ENCODE measurements at regions not wholly inside any gene's neighbourhood (a gene's known extent, or its start where the extent isn't known, plus 50 kb on each side); places are given as distances from the start of the nearest gene placed in this dataset.

DNA sequence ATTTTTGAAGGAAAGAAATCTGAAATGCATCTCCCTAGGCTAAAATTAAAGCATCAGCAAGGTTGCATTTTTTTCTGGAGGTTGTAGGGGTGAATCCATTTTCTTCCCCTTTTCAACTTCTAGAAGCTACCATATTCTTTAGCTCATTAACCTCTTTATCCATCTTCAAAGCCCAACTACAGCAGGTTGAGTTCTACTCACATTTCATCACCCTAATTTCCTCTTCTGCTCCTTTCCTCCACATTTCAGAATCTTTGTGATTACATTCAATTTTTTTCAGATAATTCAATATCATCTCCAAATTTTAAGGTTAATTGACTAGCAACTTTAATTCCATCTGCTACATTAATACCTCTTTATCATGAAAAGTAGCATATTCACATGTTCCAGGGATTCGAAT, 2655.7 kb upstream of the PCDH20 start:
- DNase-seq (ENCODE audit: low spot score), result no peak
- Mint-ChIP-seq H3K27ac (no peak overlapping the region), H3K27me3 (ENCODE audit: low read depth) (no peaks in the 10 kb centered on the region), H3K36me3 (ENCODE audit: low read depth) (no peaks in the 10 kb centered on the region), H3K4me3 (no peak overlapping the region), H3K9me3 (peaks cover 5% of the 10 kb centered on the region), H3K4me1 (ENCODE audit: low read depth) (no peaks in the 10 kb centered on the region)

DNA sequence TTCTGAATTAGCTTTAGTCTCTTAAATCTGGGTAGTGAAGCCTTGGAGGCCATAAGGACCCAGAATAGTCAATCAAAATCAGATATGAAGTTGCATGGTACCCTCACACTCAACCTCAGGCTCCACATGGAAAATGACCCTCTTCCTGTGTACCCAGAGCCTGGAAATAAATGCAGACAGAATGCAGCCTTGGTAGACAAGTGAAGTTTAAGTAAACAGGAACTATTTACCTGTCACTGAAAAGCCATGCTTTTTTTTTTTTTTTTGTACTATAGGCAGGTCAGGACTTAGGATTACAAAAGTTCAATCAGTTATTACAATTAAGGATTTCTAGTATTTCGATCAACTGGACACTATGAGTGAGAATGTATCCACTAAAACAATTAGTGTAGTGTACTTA, 2654.2 kb upstream of the PCDH20 start:
- H3K36me3 Mint-ChIP-seq (ENCODE audit: low read depth), result no peaks in the 10 kb centered on the region
- no peaks in the 10 kb centered on the region for H3K27me3 Mint-ChIP-seq (ENCODE audit: low read depth)
- H3K4me1 Mint-ChIP-seq (ENCODE audit: low read depth), result no peaks in the 10 kb centered on the region
- DNase-seq (ENCODE audit: low spot score), result no peak
- H3K4me3 Mint-ChIP-seq, result no peak overlapping the region
- H3K9me3 Mint-ChIP-seq, result peaks cover 5% of the 10 kb centered on the region
- no peak overlapping the region for H3K27ac Mint-ChIP-seq

DNA sequence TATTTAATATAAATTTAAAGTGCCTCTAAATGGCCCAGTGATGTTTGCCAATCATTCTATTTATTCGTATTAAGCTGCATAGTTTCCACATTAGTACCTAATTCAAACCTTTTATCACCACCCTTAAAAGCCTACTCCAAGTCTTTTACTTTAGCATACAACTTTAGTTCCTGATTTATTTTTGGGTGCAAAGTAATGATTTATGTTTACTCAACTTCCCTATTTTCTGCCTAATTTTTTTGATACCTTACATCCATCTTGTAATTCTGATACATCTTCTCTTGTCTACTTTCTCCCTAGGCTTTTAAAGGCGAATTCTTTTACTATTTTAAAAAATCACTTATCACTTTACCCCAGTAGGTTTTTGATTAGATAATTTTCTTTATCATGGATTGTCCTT, 2651.1 kb upstream of the PCDH20 start:
- Mint-ChIP-seq H3K4me3 (no peak overlapping the region), H3K36me3 (ENCODE audit: low read depth) (no peaks in the 10 kb centered on the region), H3K9me3 (peaks cover 7% of the 10 kb centered on the region)

DNA sequence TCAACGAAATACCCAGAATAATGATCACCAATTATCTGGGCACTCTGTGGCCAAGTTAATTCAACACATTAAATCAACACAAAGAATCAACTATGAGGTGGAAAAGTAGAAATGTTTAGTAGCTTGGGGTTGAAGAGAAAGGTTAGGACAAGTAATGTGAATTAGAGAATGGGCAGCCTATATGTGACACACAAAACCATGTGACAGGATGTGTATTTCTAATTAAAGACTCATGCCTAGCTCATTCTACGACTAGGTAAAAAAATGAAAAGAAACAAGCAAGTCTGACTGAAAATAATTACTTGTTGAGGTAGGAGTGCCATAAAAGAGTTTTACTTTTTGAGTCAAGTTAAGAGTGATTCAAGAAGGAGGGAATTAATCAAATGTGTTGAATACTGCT, 2646.0 kb upstream of the PCDH20 start:
- Mint-ChIP-seq H3K9me3 (peaks cover 31% of the 10 kb centered on the region), H3K27me3 (ENCODE audit: low read depth) (no peaks in the 10 kb centered on the region), H3K36me3 (ENCODE audit: low read depth) (no peaks in the 10 kb centered on the region), H3K4me3 (no peak overlapping the region), H3K4me1 (ENCODE audit: low read depth) (no peaks in the 10 kb centered on the region), H3K27ac (no peak overlapping the region)
- DNase-seq (ENCODE audit: low spot score), result no peak

More for the DNA sequence above, 2651.1 kb upstream of the PCDH20 start:
- Mint-ChIP-seq H3K4me1 (ENCODE audit: low read depth) (no peaks in the 10 kb centered on the region), H3K27ac (no peak overlapping the region), H3K27me3 (ENCODE audit: low read depth) (no peaks in the 10 kb centered on the region)
- no peak for DNase-seq (ENCODE audit: low spot score)

DNA sequence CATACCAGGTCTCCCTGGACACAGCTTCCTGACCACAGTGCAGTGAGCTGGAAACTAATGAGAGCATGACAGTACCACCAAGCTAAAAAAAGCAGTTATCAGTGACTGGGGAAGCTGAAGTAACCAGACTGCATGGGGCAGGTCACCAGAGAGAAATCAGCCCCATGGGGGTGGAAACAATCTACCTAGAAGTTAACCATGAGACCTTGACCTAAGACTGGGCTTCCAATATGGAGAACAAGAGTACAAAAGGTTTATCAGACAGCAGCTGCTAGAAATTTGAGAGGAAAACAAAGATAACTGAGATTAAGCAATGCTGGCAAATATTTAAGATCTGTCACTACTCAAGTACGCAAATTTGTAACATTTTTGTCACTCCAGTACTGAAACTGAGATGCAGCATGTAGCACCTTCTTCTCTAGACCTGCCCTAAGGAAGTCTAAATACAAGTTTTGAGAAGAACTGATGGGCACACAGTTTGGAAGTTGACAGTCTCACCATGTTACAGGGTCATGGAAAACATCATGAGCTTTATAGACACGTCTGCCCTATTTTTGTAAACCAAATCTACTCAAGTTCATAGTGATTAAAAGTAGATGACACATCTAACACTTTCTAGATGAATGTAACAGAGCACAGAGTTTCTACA, 2641.8 kb upstream of the PCDH20 start:
- DNase-seq (ENCODE audit: low spot score), result no peak
- Mint-ChIP-seq H3K4me1 (ENCODE audit: low read depth) (no peaks in the 10 kb centered on the region), H3K27ac (no peak overlapping the region), H3K36me3 (ENCODE audit: low read depth) (no peaks in the 10 kb centered on the region), H3K27me3 (ENCODE audit: low read depth) (no peaks in the 10 kb centered on the region), H3K9me3 (peaks cover 32% of the 10 kb centered on the region), H3K4me3 (no peak overlapping the region)

DNA sequence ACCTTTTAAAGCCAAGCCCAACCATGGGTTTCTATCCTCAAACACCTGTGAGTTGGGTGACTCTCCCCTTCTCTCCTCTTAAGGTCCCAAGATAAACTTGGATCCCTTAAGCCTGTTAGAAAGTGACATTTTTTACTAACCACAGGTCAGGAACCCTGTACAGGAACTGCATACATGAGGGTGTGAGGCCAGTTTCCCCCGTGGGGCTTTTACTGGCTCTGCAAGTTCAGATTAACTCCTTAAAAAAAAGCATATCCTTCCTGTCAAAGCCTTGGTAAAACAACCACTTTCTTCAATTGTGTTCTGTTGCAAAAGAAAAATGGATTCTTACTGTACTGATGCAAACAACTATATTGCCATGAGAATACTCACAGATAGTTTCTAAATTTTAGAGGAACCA, 2638.7 kb upstream of the PCDH20 start:
- Mint-ChIP-seq H3K27me3 (ENCODE audit: low read depth) (no peaks in the 10 kb centered on the region), H3K4me1 (ENCODE audit: low read depth) (no peaks in the 10 kb centered on the region), H3K9me3 (peaks cover 26% of the 10 kb centered on the region), H3K27ac (no peak overlapping the region), H3K36me3 (ENCODE audit: low read depth) (no peaks in the 10 kb centered on the region), H3K4me3 (no peak overlapping the region)
- no peak for DNase-seq (ENCODE audit: low spot score)

DNA sequence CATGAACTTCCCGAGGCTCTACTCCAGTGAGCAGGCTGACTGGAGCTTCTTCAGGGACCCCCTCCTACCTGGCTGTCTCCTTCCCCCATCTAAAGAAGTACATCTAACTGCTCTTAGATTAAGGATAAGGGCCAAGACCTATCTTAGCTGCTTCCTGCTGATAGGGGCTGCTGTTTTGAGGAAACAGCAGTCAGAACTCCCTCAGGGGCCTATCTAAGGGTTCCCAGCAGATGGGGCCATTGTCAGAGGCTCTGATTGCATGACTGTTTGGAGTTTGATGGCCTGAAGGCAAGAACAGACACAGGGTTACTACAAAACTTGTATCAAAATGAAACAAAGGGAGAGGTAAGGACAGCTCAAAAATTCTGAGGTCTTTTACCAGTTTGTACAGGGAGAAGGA, 2636.9 kb upstream of the PCDH20 start:
- no peak overlapping the region for H3K27ac Mint-ChIP-seq
- DNase-seq (ENCODE audit: low spot score), result no peak
- H3K36me3 Mint-ChIP-seq (ENCODE audit: low read depth), result no peaks in the 10 kb centered on the region
- H3K27me3 Mint-ChIP-seq (ENCODE audit: low read depth), result no peaks in the 10 kb centered on the region
- no peak overlapping the region for H3K4me3 Mint-ChIP-seq
- H3K4me1 Mint-ChIP-seq (ENCODE audit: low read depth), result no peaks in the 10 kb centered on the region
- peaks cover 14% of the 10 kb centered on the region for H3K9me3 Mint-ChIP-seq

DNA sequence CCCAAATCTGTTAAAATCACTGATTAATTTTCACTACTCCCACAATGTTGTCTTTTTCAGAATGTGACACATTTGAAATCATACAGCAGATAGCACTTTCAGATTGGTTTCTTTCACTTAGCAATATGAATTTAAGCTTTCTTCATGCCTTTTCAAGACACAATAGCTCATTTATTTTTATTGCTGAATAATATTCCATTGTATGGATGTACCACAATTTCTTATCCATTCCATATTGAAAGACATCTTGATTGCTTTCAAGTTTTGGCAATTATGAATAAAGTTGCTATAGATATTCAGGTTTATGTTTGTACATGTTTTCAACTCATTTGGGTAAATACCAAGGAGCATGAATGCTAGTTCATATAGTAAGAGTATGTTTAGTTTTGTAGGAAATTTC, 2635.6 kb upstream of the PCDH20 start:
- no peaks in the 10 kb centered on the region for H3K36me3 Mint-ChIP-seq (ENCODE audit: low read depth)
- peaks cover 17% of the 10 kb centered on the region for H3K9me3 Mint-ChIP-seq
- no peak overlapping the region for H3K27ac Mint-ChIP-seq
- no peak overlapping the region for H3K4me3 Mint-ChIP-seq
- no peak for DNase-seq (ENCODE audit: low spot score)
- no peaks in the 10 kb centered on the region for H3K4me1 Mint-ChIP-seq (ENCODE audit: low read depth)
- no peaks in the 10 kb centered on the region for H3K27me3 Mint-ChIP-seq (ENCODE audit: low read depth)

DNA sequence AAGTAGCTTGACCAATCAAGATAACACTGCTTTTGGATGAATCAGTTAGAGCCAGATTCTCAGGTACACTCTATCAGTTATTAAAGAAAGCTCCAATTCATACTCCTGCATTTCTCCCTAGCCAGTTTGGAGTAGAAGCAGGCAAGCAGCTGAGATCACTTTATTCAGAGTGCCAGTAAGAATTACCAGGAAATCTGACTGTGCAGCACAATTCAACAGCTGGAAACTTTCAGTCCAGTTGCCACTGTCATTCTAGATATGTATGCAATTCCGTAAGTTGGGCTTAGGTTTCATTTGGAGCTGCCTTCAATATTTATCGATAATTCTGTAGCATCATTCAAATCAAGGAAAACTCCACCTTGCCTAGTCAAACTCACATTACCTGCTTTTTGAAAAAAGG, 2625.6 kb upstream of the PCDH20 start:
- DNase-seq (ENCODE audit: low spot score), result no peak
- no peak overlapping the region for H3K27ac Mint-ChIP-seq
- H3K27me3 Mint-ChIP-seq (ENCODE audit: low read depth), result no peaks in the 10 kb centered on the region
- no peak overlapping the region for H3K4me3 Mint-ChIP-seq
- H3K4me1 Mint-ChIP-seq (ENCODE audit: low read depth), result no peaks in the 10 kb centered on the region
- H3K9me3 Mint-ChIP-seq, result peaks cover 8% of the 10 kb centered on the region
- H3K36me3 Mint-ChIP-seq (ENCODE audit: low read depth), result no peaks in the 10 kb centered on the region

DNA sequence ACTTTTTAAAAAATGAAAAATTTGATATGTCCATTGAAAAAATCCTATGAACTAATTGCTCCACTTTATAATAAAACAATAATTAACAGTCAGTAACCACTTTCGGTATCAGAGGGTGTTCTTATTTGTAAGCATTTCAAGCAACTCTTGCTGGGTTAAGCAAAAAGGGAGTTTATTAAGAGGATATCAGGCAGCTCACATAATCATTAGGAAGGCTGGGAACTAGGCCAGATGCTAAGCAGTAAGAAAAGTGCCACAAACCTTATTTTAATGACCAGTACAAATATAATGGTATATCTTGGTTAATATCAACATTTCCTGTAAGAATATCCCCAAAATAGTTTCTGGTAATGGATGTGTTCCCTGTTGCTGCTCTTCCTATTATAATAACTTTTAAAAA, 2618.3 kb upstream of the PCDH20 start:
- no peak overlapping the region for H3K27ac Mint-ChIP-seq
- no peaks in the 10 kb centered on the region for H3K36me3 Mint-ChIP-seq (ENCODE audit: low read depth)
- H3K9me3 Mint-ChIP-seq, result peaks cover 4% of the 10 kb centered on the region
- DNase-seq (ENCODE audit: low spot score), result no peak
- no peak overlapping the region for H3K4me3 Mint-ChIP-seq
- no peaks in the 10 kb centered on the region for H3K4me1 Mint-ChIP-seq (ENCODE audit: low read depth)
- no peaks in the 10 kb centered on the region for H3K27me3 Mint-ChIP-seq (ENCODE audit: low read depth)

DNA sequence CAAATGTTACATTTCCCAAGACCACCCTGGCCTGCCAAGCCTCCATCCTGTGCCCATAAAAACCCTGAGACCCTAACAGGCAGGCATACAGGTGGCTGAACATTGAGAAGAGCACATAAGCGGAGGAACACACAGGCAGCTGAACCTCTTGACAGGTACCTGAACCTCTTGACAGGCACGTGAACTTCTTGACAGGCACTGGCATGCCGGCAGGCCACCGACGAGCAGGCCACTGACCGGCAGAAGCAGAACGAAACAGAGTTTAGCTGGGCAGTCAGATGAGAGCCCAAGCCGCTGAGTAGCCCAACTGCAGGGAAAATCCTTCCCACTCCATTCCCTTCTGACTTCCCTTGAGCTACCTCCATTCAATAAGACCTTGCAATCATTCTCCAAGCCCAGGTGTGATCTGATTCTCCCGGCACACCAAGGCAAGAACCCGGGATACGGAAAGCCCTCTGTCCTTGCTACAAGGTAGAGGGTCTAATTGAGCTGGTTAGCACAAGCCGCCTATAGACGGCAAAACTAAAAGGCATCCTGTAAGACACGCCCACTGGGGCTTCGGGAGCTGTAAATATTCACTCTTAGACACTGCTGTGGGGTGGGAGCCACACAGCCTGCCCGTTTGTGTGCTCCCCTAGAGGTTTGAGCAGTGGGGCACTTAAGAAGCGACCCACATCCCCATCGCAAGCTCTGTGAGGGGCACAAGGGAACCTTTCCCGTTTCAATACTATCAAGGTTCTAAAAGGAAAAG, 2613.9 kb upstream of the PCDH20 start:
- no peaks in the 10 kb centered on the region for H3K36me3 Mint-ChIP-seq (ENCODE audit: low read depth)
- no peak overlapping the region for H3K27ac Mint-ChIP-seq
- no peaks in the 10 kb centered on the region for H3K27me3 Mint-ChIP-seq (ENCODE audit: low read depth)
- no peaks in the 10 kb centered on the region for H3K4me1 Mint-ChIP-seq (ENCODE audit: low read depth)
- H3K4me3 Mint-ChIP-seq, result no peak overlapping the region
- no peak for DNase-seq (ENCODE audit: low spot score)
- H3K9me3 Mint-ChIP-seq, result peaks cover 18% of the 10 kb centered on the region

DNA sequence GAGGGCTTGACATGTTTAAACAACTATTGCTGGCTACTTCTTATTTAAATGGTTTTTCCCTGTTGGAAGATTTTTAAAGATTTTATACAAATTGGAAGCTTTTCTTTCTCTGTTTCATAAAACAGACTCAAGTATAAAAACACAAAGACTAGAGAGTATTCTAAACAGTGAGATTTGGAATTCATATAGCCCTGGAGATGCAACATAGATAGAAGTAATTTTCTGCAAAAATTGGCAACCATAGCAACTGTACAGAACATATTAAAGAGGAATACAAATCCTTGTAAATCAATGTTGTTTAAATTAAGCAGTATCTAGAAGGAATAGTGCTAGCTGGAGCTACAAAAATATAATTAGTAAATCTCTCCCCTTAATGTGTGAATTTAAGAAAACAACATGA, 2612.9 kb upstream of the PCDH20 start:
- DNase-seq (ENCODE audit: low spot score), result no peak
- Mint-ChIP-seq H3K4me3 (no peak overlapping the region), H3K27me3 (ENCODE audit: low read depth) (no peaks in the 10 kb centered on the region), H3K36me3 (ENCODE audit: low read depth) (no peaks in the 10 kb centered on the region), H3K27ac (no peak overlapping the region), H3K9me3 (peaks cover 18% of the 10 kb centered on the region), H3K4me1 (ENCODE audit: low read depth) (no peaks in the 10 kb centered on the region)

DNA sequence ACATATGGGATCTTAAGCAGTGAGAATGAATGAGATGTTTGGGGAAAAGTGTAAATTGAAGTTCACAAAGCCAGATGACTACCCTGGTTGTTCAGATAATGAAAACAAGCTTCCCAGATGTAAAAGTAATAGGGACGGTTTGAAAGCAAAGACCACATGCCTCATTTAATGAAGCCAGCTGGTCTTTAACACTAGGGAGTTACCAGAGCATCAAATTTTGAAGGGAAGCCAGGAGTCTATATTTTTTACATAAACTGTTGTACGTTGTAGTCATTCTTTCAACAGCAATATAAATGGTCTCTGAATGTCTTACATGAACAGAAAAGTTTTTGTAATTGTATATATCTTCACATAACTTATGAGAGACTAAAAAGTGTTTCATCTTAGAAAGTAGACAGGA, 2604.5 kb upstream of the PCDH20 start:
- no peaks in the 10 kb centered on the region for H3K4me1 Mint-ChIP-seq (ENCODE audit: low read depth)
- H3K4me3 Mint-ChIP-seq, result no peak overlapping the region
- no peak for DNase-seq (ENCODE audit: low spot score)
- no peaks in the 10 kb centered on the region for H3K36me3 Mint-ChIP-seq (ENCODE audit: low read depth)
- H3K27me3 Mint-ChIP-seq (ENCODE audit: low read depth), result no peaks in the 10 kb centered on the region
- no peak overlapping the region for H3K27ac Mint-ChIP-seq
- H3K9me3 Mint-ChIP-seq, result peaks cover 51% of the 10 kb centered on the region

DNA sequence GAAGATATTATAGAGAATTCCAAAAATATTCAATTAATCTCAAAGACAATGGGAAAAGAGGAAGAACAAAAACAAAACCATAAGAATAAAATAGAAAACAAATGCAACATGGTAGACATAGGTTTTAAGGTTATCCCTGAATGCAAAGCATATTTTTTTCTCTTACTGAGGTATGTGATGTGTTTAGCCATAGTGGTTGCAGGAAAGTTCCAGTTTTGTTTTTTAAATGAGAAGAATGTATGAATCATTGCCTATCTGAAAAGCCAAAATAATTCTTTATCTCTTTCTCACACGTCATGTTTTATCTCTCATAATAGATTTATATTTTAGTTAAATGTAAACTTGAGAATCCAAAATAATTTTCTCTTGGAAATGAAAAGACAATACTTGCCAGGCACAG, 2591.7 kb upstream of the PCDH20 start:
- Mint-ChIP-seq H3K27me3 (ENCODE audit: low read depth) (no peaks in the 10 kb centered on the region), H3K27ac (no peak overlapping the region), H3K9me3 (peaks cover 30% of the 10 kb centered on the region), H3K4me3 (no peak overlapping the region), H3K36me3 (ENCODE audit: low read depth) (no peaks in the 10 kb centered on the region), H3K4me1 (ENCODE audit: low read depth) (no peaks in the 10 kb centered on the region)
- no peak for DNase-seq (ENCODE audit: low spot score)

DNA sequence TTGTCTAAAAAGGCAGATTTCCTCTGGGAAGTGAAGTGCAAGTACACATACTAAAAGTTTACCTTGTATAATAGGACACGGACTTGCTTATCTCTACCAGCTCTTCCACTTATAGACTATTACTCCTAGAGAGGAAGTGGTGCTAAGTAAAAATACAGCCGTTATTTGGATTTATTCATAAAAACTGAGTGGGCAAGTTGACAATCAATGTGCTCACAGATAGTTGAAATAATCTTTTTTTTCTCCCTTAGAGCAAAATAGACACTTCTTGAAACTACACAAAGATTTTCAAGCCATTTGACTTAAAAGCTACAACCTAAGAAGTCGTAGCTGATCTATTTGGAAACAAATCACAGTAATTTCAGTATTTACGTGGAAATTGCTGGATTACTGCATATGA, 2584.7 kb upstream of the PCDH20 start:
- Mint-ChIP-seq H3K27ac (no peak overlapping the region), H3K27me3 (ENCODE audit: low read depth) (no peaks in the 10 kb centered on the region), H3K36me3 (ENCODE audit: low read depth) (no peaks in the 10 kb centered on the region), H3K4me3 (no peak overlapping the region), H3K9me3 (peaks cover 27% of the 10 kb centered on the region), H3K4me1 (ENCODE audit: low read depth) (no peaks in the 10 kb centered on the region)
- DNase-seq (ENCODE audit: low spot score), result no peak
